GM12864 (cell line): ENCODE measurements at regions not wholly inside any gene's neighbourhood (a gene's known extent, or its start where the extent isn't known, plus 50 kb on each side); places are given as distances from the start of the nearest gene placed in this dataset.

ENCODE experiments used
- DNase-seq: peaks from one replicate; pipeline ENCODE4 v3.0.0-alpha.2; 2011; ENCODE audit warnings: low read depth
- H3K4me3 ChIP-seq: 2 replicates; pipeline ENCODE4 v1.5.1; 2011; ENCODE audit warnings: mild to moderate bottlenecking, low read depth, low read length, control low read depth
- TF ChIP-seq, protein P1 (sequence below): IDR thresholded peaks from 2 replicates; pipeline ENCODE4 v1.5.1; 2011; ENCODE audit warnings: low read depth, mild to moderate bottlenecking, moderate library complexity, low read length, control low read depth, inconsistent platforms; ENCODE audit errors: missing control alignments

DNA sequence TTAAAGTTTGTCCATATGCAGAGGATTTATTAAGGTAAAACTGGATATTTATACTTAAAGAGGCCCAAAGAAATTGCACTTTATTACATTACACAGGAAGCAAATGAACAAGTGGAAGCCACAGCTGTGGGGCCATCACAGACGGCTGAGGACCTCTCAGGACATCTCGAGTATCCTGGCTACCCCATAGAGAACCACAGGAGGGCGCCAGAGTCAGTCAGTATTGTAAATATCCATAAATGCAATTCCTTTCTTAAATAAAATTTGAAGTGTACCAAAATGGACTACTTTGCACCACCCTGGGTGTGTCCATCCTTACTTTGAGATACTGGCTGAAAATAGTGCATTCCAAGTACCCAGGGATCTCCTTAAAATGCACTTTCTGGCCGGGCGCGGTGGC, 257.2 kb downstream of the MRPL39 start:
- DNase-seq = no peak
- TF ChIP-seq, protein P1, sequence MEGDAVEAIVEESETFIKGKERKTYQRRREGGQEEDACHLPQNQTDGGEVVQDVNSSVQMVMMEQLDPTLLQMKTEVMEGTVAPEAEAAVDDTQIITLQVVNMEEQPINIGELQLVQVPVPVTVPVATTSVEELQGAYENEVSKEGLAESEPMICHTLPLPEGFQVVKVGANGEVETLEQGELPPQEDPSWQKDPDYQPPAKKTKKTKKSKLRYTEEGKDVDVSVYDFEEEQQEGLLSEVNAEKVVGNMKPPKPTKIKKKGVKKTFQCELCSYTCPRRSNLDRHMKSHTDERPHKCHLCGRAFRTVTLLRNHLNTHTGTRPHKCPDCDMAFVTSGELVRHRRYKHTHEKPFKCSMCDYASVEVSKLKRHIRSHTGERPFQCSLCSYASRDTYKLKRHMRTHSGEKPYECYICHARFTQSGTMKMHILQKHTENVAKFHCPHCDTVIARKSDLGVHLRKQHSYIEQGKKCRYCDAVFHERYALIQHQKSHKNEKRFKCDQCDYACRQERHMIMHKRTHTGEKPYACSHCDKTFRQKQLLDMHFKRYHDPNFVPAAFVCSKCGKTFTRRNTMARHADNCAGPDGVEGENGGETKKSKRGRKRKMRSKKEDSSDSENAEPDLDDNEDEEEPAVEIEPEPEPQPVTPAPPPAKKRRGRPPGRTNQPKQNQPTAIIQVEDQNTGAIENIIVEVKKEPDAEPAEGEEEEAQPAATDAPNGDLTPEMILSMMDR = peak; percentile 62
- H3K4me3 ChIP-seq = no peak overlapping the region

DNA sequence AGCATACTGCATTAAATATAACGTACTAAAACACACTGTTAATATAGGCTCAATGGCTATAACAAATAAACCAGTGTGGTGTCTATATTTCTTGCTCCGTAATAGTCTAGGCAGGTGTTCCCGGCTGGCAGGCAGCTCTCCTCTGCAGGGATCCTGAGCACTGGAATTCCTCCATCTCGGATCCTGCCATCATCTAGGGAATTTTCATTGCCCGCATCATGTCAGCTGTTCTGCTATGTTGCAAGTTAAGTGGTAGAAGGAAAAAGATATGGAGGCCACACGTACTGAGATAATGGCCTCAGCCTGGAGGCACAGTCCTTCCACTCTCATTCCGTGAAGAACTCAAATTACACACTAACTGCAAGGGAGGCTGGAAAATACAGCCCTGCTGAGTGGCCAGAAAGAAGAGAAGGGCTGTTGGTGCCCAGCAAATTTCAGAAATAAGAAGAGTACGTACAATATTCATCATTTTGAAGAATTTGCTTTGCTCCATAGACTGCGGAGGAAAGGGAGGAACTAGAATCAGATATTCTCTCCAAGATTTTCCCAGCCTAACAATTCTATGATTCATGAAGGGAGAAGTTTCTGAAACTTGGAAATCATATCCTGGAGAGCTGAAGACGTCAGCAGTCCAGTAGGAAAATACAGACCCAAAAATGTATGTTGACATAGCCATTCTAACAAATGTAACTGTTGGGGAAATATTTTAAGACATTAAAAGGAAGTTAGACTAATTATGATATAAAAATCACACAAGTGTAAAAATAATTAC, 263.3 kb downstream of the MRPL39 start:
- no peak overlapping the region for H3K4me3 ChIP-seq
- TF ChIP-seq, protein P1 = no peak
- DNase-seq = no peak

DNA sequence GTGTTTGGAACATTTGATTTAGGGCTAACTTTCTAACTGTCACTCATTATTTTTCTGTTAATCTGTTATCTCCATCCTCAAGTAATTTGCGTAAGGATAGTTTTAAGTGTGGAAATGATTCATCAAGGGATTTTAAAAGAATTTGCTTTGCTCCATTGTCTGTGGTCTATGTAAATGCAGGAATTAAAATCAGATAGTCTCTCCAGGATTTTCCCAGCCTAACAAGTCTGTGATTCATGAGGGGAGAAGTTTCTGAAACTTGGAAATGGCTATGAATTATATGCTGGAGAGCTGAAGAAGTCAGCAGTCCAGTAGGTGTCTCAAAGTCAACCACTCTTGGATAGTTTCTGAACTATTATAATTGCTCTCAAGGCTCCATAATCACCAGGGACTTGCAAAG, 264.5 kb downstream of the MRPL39 start:
- TF ChIP-seq, protein P1 = no peak
- DNase-seq = no peak
- H3K4me3 ChIP-seq = no peak overlapping the region

DNA sequence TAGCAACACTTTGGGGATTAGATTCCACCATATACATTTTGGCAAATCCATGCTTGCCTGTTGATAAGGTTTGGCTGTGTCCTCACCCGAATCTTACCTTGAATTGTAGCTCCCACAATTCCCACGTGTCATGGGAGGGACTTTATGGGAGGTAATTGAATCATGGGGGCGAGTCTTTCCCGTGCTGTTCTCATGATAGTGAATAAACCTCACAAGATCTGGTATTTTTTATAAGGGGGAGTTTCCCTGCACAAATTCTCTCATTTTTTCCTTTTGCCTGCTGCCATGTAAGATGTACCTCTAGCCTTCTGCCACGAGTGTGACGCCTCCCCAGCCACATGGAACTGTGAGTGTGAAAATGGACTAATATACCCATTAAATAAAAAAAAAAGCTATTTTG, 265.3 kb downstream of the MRPL39 start:
- H3K4me3 ChIP-seq = no peak overlapping the region
- DNase-seq = no peak
- TF ChIP-seq, protein P1 = no peak

DNA sequence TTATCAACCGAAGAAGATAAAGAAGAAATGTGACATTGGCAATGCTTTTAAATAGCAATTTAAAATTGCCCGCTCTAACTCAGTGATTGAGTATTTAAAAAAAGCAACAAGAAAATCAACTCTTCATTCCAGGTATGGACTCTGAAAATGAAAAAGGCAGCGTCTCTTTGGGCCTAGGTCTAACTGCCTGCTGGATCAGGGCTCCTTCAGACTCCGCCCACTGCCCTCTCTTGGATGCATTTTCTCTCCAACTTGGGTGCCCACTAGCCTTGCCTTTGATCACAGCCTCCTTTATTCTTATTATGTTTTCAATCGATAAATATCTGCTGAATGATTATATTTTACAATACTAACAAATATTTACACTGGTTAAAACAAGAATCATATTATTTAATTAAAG, 268.9 kb downstream of the MRPL39 start:
- DNase-seq = no peak
- TF ChIP-seq, protein P1 = no peak
- H3K4me3 ChIP-seq = no peak overlapping the region

DNA sequence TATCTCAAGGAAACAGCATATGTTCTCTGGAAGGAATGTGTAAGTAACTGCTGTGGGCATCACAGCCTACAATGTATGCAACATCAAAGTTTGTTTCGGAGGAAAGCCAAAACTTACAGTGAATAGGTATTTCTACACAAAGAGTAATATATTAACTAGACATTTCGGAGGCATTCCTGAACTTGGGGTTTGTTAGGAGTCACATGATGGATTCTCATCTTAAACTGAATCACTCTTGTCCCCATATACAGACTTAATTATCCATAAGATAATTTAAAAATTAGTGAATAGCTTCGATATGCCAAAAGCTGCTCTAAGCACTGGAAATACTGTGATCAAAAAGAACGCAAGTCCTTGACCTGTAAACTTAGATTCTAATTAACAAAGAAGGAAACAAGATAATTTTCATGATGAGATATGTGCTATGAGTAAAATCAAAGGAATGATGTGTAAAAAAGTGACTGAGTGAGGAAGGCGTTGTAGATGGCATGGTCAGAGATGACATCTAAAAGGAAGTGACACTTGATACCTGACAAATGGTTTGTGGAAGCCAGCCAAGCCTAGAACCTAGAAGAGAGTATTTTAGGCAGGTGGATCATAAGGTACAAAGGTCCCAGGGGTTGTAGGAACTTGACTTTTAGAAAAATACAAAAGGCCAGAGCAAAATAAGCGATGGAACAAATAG, 273.1 kb downstream of the MRPL39 start:
- H3K4me3 ChIP-seq = no peak overlapping the region
- TF ChIP-seq, protein P1 = no peak
- no peak for DNase-seq

DNA sequence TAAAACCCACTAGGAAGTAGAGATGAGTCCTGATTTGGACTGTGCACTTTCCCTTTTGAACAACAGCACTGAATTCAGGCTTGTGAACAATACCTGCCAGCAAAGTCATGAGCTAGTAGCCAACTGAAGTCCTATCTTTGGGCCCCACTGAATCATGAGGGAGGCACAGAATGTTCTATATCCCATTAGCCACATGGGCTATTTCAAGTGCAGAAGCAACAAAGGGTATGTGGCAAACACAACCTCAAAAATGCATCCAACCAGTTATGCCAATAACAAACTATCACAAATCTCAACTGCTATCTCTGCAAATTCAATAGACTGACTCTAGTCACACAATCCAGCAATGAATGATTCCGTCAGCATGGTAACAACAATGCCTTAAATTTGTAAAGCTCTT, 276.0 kb downstream of the MRPL39 start:
- TF ChIP-seq, protein P1 = no peak
- no peak overlapping the region for H3K4me3 ChIP-seq
- DNase-seq = no peak
